A549 (cell line): ENCODE measurements at regions not wholly inside any gene's neighbourhood (a gene's known extent, or its start where the extent isn't known, plus 50 kb on each side); places are given as distances from the start of the nearest gene placed in this dataset.

Experiments used
- EP300 ChIP-seq, 2 experiments: fragments of >200 bp; sonication (Bioruptor Twin); formaldehyde crosslinking; IDR thresholded peaks; 2 replicates in 1 of 2; 3 replicates in 1 of 2; pipeline ENCODE4 v1.6.1; 2016 to 2017
- HDAC2 ChIP-seq: fragments of 200-600 bp; sonication (generic); IDR thresholded peaks from 2 replicates; pipeline ENCODE4 v1.6.1; 2016
- TF ChIP-seq, protein P1 (sequence below): fragments of >200 bp; sonication (Bioruptor Twin); formaldehyde crosslinking; IDR thresholded peaks from 3 replicates; pipeline ENCODE4 v1.5.1; 2016
- TF ChIP-seq, protein P2 (sequence below): fragments of 150-350 bp; IDR thresholded peaks from 2 replicates; pipeline ENCODE4 v1.6.1; 2014; ENCODE audit warnings: low read depth, mild to moderate bottlenecking, low read length

DNA sequence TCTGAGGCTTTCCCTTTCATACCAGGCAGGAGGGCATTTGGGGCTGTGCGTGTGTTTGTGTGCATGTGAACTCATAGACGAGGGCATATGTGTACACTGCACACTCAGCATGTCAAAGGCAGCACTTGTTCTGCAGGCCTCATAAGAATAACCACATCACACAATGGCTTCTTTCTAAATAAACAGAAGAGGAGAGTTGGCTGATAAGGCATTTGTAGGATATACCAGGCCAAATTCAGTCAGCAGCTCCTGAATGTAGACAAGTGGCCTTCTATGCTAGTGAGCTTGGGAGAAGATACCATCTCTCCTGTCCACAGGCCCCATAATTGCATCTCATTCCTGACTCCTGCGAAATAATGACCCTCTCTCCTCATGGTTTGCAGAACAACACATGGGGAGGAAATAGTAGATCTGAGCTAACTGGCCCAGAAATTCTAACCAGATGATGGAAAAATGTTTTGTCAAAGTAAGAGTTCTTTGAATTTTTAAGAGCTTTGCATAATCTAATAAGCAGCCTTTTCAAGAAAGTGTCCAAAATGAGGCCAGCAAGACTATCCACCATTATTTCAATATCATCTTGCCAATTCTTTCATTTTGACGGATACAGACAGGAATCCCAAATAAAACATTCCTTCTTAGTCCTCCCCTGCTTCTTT, 60.5 kb upstream of the GAS1 start:
- TF ChIP-seq HDAC2 (no peak), EP300 (IDR thresholded peaks at IDR 0.05) (no peak)
- TF ChIP-seq, protein P1, sequence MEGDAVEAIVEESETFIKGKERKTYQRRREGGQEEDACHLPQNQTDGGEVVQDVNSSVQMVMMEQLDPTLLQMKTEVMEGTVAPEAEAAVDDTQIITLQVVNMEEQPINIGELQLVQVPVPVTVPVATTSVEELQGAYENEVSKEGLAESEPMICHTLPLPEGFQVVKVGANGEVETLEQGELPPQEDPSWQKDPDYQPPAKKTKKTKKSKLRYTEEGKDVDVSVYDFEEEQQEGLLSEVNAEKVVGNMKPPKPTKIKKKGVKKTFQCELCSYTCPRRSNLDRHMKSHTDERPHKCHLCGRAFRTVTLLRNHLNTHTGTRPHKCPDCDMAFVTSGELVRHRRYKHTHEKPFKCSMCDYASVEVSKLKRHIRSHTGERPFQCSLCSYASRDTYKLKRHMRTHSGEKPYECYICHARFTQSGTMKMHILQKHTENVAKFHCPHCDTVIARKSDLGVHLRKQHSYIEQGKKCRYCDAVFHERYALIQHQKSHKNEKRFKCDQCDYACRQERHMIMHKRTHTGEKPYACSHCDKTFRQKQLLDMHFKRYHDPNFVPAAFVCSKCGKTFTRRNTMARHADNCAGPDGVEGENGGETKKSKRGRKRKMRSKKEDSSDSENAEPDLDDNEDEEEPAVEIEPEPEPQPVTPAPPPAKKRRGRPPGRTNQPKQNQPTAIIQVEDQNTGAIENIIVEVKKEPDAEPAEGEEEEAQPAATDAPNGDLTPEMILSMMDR = no peak
- TF ChIP-seq, protein P2, sequence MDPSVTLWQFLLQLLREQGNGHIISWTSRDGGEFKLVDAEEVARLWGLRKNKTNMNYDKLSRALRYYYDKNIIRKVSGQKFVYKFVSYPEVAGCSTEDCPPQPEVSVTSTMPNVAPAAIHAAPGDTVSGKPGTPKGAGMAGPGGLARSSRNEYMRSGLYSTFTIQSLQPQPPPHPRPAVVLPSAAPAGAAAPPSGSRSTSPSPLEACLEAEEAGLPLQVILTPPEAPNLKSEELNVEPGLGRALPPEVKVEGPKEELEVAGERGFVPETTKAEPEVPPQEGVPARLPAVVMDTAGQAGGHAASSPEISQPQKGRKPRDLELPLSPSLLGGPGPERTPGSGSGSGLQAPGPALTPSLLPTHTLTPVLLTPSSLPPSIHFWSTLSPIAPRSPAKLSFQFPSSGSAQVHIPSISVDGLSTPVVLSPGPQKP = no peak
